IPS-NIHi7 (cell line): ENCODE measurements at regions not wholly inside any gene's neighbourhood (a gene's known extent, or its start where the extent isn't known, plus 50 kb on each side); places are given as distances from the start of the nearest gene placed in this dataset.

Experiments used
- DNase-seq: peaks from one replicate; pipeline ENCODE4 v3.0.0; 2012; ENCODE audit warnings: mixed read lengths; ENCODE audit errors: extremely low spot score

DNA sequence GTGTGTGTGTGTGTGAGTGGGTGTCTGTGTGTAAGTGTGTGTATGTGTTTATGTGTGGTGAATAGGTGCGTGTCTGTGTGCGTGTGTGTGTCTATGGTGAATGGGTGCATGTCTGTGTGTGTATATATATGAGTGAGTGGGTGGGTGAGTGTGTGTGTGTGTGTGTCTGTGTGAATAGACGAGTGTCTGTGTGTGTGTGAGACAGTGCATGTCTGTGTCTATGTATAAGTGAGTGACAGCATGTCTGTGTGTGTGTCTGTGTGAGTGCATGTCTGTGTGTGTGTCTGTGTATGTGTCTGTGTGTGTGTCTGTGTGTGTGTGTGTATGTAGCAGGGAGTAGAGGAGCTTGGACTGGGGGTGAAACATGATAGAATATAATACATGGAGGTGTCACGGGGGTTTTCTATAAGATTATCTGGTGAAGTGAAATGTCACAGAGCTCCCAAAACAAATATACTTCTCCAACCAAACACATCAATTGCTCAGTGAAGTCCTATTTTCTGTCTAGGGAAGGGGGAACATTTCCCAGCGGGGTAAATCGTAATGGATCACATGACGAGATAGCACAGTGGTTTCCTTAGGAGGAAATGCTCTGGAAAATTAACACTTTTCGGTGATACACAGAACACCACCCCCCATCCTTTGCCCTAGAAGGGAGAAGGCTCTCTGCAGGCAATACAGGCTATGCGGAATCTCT, 723.3 kb upstream of the CELF2 start:
- DNase-seq = no peak

- DNase-seq = no peak
Measured at GRCh38 chr10:10294881-10295529, 722.7 kb upstream of the CELF2 start.

DNA sequence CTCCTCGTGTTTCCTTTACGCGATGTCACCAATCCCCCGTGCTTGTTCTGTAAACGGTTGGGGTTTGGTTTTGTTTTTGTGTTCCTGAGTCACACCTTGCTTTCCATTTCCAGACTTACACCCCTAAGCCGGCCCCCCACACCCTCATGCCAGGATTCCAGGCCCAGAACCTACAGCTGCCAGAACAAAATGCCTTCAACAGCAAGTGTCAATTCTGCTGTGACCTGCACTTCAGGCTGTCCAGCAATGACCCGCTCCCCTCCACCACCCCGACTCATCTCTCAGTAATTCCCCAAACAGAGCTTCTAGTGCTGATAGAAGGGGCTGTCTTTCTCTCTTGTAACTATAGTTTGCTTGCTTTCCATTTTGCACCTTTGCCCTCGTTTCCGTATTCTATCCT, 722.1 kb upstream of the CELF2 start:
- DNase-seq = no peak

- no peak for DNase-seq
Measured at GRCh38 chr10:10302689-10303088, 715.0 kb upstream of the CELF2 start.

- no peak for DNase-seq
Measured at GRCh38 chr10:10307036-10307435, 710.6 kb upstream of the CELF2 start.

DNA sequence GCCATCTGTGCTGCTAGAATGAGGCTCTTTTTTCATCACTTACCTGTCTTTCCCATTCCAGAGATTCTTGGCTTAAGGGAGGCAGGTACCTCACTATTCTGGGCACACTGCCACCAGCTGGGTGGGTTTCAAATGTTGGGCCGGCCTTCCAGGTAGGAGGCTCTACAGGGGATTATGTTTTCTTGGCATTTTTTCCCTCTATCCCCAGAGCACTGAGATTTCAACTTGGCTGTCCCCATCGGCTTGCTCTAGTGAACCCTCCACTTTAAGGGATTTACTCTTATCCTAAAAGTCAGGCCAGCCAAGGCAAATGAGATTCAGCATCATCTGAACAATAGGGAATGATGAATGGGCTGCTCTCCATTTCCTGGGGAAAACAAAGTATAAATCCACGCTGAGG, 710.1 kb upstream of the CELF2 start:
- no peak for DNase-seq

DNA sequence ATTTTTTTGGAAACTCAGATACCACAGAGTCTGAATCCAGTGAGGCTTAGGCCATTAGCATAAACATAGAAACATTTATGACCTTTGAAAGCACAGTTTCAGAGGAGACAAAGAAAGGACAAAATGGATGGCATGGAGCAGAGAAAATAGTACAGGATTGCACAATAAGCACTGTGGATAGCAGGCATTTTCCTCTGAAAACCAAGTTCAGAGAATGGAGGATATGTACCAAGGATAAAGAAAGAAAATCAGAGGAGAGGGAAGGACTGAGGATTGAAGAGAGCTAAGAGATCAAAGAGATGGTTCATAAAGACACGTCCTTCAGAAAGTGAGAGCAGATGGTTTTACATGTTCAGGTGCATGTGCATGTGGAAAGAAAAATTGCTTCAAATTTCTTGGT, 707.2 kb upstream of the CELF2 start:
- no peak for DNase-seq

DNA sequence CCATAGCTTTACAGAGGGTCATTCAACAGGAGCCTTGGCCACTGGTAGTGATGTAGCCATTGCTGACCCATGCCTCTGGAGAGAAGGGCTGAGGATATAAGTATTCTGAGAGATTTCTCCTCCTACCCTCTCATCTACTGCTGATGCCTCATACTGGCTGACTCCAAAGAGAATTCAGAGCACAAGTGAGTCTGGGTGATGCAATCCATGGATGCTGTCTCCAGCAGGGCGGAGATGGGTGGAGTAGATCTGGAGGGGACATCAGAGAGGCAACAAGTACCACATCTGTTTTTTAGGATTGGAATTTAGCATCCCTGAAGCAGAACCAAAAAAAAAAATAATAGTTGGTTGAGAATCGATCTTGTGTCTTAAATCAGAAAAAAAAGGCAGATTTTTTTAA, 705.7 kb upstream of the CELF2 start:
- DNase-seq = no peak

DNA sequence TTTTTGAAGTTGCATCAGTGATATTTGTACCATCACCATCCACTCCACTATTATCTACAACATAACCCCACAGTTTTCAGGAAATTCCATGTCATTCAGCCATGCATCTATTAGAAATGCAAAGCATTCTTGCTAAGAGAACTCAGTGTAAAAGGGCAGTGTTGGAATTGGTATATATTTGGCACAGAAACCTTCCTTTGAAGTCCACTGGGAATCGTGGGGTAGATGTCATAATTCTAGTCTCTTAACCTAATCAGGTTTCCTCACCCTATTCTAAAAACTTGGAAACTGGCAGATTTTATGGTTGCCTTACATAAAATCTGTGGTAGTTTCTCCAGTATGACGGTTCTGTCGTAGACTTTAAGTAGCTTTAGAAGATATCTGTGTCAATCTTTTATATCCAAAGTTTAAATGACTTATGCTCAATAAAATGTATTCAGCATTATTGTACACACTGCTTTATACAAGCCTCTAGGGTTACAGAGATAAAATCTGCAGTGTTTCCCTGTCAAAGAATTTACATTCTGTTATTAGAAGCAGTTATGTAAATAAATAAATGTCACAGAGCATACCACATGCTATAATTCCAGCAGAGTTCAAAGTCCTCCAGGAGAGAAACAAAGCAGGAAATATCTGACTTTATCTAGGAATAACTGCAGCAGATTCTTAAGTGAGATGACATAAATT, 704.4 kb upstream of the CELF2 start:
- no peak for DNase-seq

- DNase-seq = no peak
Measured at GRCh38 chr10:10314626-10315025, 703.0 kb upstream of the CELF2 start.

DNA sequence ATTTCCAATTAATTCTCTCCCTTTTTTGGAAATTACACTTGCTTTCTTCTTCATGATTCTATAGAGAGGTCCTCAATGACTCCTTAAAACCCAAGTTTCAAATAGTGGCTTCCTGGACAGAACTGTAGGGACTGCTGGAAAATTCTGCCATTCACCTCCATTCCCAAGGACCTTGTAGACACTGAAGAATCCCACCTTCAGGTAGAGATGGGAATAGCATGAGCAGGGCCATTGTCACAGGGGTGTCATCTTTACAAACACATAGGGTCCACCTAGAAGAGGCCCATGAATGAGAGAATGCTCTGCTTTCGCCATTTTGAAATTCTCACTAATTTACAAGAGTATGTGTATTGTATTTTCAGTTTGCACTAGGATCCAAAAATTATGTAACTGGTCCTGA, 701.7 kb upstream of the CELF2 start:
- no peak for DNase-seq

GRCh38 chr10:10317151-10317550, 700.5 kb upstream of the CELF2 start:
- no peak for DNase-seq

DNA sequence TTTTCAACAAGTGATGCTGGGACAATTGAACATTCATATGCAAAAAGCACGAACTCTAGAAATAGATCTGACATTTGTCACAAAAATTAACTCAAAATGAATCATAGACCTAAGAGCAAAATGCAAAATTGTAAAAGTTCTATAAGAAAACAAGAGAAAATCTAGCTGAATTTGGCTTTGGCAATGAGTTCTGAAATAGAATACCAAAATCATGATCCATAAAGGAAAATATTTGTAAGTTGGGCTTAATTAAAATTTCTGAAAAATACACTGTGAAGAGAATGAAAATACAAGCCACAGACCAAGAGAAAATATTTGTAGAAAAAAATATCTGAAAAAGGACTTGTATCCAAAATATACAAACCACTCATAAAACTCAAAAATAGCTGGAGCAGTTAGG, 698.8 kb upstream of the CELF2 start:
- no peak for DNase-seq

DNA sequence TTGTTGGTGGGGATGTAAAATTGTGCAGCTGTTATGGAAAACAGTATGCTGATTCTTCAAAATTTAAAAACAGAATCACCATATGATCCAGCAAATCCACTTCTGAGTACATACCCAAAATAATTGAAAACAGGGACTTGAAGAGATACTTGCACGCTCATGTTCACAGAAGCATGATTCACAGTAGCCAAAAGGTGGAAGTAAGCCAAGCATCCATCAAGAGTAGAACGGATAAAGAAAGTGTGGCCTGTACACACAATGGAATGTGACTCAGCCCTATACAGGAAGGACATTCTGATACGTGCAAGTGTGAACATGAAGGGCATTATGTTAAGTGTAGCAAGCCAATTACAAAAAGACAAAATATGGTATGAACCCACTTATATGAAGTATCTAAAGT, 696.7 kb upstream of the CELF2 start:
- no peak for DNase-seq

GRCh38 chr10:10326116-10326515, 691.6 kb upstream of the CELF2 start:
- no peak for DNase-seq

DNA sequence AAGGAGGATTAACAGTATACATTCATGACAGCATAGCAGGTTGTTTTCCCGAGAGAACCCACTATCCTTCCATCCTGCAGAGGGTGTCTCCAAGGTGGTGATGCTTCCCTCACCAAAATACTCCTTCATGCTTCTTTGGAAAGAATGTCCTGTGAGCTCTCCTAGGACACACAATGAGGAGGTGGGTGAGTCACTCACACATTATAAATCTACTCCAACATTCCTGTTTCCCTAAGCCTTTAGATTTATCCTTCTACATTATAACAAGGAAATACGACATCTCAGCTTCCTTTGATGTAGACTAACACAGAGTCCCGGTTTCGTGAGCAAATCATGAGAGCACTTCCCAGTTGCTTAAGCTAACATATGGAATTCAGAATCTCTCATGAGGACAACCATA, 689.7 kb upstream of the CELF2 start:
- no peak for DNase-seq

DNA sequence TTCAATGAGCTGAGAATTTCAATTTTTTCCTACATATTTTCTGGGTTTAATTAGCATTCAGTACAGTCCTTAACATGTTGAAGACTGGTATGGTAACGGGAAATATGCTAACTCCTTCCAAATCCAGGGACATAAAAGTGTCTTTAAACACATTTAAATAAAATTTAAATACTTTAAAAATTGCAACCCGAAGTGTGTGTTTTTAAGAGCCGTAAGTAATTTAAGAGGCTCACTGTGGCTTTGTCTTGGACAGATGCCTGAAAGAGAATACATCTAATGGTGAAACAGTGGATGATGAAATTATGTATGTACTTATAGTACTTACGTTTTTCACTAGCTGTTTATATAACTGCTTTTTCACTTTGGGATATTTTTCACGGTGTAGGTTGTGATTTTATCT, 687.3 kb upstream of the CELF2 start:
- no peak for DNase-seq

GRCh38 chr10:10332786-10333185, 684.9 kb upstream of the CELF2 start:
- no peak for DNase-seq

GRCh38 chr10:10333622-10334021, 684.0 kb upstream of the CELF2 start:
- no peak for DNase-seq

DNA sequence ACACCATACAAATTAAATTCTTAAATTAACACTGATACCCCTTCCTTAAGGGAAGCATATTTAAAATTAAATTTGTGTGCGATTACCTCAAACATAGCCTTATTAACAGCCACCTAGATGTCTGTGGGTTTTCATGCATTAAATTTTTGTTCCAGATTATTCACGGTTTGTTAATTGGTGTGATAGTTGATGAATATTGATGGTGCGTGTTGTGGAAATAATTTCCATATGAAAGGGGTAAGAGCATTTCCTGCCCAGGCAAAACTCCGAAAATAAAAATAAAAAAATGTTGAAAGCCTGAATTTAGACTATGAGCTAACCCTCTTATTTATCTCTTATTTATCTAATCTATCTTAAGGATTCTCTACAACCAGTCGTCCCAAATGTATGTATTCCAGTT, 679.3 kb upstream of the CELF2 start:
- no peak for DNase-seq

DNA sequence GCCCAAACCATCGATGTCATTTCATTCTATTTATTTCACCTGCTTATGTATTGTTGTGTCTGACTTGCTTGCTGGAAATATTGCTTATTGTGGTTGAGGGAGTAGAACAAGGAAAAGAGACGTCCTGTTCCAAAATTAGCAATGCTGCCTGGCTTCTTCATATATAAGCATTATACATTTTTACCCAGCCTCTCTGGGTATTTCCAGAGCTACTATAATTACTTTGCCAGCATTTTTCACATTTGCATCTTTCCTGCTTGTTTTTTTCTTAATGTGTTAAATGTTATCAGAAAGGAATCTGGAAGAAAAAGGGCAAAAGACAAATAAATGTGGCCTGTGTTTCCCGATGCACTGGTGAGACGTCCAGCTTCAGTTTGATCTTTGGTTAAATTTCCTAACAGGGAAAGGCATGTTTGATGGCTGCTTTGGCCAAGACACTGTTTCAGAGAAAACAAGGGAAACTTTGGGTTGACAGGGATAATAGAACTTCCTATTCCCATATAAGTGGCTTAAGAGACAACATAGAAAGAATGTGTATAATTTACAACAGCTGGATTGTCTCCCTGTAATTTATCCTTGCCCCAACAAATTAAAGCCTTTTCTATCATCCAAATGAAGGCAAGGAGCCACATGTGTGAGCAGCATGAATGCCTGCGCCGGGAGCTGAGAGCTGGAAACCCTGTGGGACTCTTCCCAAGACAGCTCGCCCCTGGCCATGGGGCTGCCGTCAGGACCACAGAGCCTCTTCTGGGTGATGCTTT, 671.1 kb upstream of the CELF2 start:
- DNase-seq = no peak

GRCh38 chr10:10350050-10350449, 667.6 kb upstream of the CELF2 start:
- no peak for DNase-seq

DNA sequence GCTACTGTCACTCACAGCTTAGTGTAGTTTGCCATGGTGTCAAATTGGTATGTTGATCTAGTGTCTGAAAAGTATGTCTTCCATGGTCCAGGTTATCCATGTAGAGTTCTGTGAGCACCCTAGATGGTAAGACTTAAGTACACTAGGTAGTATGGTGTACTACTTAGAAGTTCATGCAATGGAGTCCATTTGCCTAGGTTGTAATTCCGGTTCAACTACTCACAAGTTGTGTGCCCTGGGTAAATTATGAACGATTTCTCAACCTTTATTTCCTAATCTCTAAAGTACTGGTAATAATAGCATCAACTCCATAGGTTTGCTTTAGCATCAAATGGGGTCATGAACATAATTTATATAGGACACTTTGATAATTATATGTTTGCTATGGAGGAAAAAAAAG, 666.2 kb upstream of the CELF2 start:
- no peak for DNase-seq
